GM12892 (cell line): ENCODE measurements at regions not wholly inside any gene's neighbourhood (a gene's known extent, or its start where the extent isn't known, plus 50 kb on each side); places are given as distances from the start of the nearest gene placed in this dataset.

ENCODE experiments used
- DNase-seq: peaks from one replicate; pipeline ENCODE4 v3.0.0; 2011; ENCODE audit not compliant: insufficient read length
- FAIRE-seq: peaks from 2 replicates; lab custom pipeline; 2011; peaks lifted over from hg19 to GRCh38; lab: Jason Lieb, UNC
- POLR2A ChIP-seq: IDR thresholded peaks from 2 replicates; pipeline ENCODE4 v1.6.1; 2011; ENCODE audit warnings: low read depth, low read length, control low read depth
- POLR2AphosphoS5 ChIP-seq: IDR thresholded peaks from 2 replicates; pipeline ENCODE4 v1.6.1; 2011; ENCODE audit warnings: low read depth, low read length, control low read depth
- TAF1 ChIP-seq: IDR thresholded peaks from 2 replicates; pipeline ENCODE4 v1.6.1; 2011; ENCODE audit warnings: low read depth, mild to moderate bottlenecking, control low read depth, low read length, borderline replicate concordance

DNA sequence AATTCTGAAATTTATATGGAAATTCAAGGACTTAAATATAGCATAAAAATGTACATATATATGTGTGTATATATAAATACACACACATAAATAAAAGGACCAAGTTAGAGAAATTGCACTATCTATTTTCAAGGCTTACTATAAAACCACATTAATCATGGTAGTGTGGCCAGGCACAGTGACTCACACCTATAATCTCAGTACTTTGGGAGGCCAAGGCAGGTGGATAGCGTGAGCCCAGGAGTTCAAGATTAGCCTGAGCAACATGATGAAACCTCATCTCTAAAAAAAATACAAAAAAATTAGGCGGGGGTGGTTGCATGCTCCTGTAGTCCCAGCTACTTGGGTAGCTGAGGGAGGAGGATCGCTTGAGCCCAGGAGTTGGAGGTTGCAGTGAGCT lies 171.4 kb upstream of the GORAB start:
- DNase-seq: no peak
- TF ChIP-seq TAF1: no peak
- no peak for TF ChIP-seq POLR2AphosphoS5
- no peak for TF ChIP-seq POLR2A
- no peak for FAIRE-seq

DNA sequence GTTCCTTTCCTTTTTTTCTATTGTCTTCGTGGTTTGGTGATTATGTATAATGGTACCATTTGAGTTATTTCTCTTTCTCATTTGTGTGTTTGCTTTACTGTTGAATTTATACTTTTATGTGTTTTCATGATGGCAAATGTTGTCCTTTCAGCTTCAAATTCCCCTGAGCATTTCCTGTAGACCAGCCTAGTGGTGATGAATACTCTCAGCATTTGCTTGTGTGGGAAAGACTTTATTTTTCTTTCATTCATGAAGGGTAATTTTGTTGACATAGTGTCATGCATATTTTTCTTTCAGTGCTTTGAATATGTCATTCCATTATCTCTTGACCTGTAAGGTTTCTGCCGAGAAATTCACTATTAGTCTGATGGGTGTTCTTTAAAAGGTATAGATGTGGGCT lies 166.6 kb upstream of the GORAB start:
- TF ChIP-seq TAF1 (no peak), POLR2AphosphoS5 (no peak), POLR2A (no peak)
- no peak for DNase-seq
- FAIRE-seq: no peak

DNA sequence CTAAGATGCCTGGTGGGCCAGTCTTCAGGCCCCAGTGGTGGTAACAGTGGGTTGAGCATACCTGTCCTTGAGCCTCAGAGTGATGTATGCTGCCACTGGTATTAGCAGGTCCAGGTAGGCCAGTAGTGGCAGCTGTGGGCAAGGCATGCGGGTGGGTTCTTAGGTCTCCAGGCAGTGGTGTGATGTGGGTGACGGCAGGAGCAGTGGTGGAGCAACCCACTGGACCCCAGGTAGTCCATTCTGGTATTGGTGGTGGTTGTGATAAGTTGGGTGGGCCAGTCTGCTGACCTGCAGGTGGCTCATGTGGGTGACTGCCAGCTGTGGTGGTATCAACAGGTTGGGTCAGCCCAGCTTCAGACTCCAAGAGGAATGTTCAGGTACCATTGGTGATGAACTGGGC lies 165.0 kb upstream of the GORAB start:
- DNase-seq (no peak), FAIRE-seq (no peak)
- TF ChIP-seq POLR2AphosphoS5 (no peak), POLR2A (no peak), TAF1 (no peak)

- no peak for TF ChIP-seq POLR2AphosphoS5
- no peak for TF ChIP-seq POLR2A
- TF ChIP-seq TAF1: no peak
- FAIRE-seq (no peak), DNase-seq (no peak)
Observed at GRCh38 chr1:170367615-170368014, 164.4 kb upstream of the GORAB start.

GRCh38 chr1:170369000-170369399 lies 163.0 kb upstream of the GORAB start:
- TF ChIP-seq POLR2AphosphoS5: no peak
- DNase-seq (no peak), FAIRE-seq (no peak)

DNA sequence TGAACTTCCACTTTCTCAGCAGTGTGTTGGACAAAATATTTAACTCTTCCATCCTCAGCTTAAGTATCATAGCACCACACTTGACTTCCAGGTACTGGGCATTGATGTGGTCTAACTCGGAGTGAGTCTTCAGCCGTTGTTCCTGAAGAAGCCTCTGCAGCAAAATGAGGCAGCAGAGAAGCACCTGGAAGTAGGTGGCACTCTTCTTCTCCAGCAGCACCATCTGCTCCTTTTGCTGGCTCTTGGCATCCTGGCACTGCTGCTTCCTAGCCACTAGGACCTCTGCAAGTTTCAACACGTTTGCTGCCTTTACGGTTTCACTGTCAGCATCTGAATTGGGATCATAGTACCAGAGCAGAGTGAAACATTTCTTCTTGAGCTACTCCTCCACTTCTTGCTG lies 162.5 kb upstream of the GORAB start:
- no peak for DNase-seq

GRCh38 chr1:170370087-170370486 lies 161.9 kb upstream of the GORAB start:
- TF ChIP-seq POLR2A (no peak), TAF1 (no peak), POLR2AphosphoS5 (no peak)
- no peak for FAIRE-seq
- DNase-seq: no peak

More for the DNA sequence above, 162.5 kb upstream of the GORAB start:
- FAIRE-seq: no peak
- TF ChIP-seq TAF1 (no peak), POLR2AphosphoS5 (no peak), POLR2A (no peak)

- TF ChIP-seq POLR2A: no peak
- no peak for DNase-seq
- no peak for FAIRE-seq
Observed at GRCh38 chr1:170375082-170375723, 156.8 kb upstream of the GORAB start.

GRCh38 chr1:170376801-170377385 lies 155.1 kb upstream of the GORAB start:
- DNase-seq: no peak
- FAIRE-seq: no peak
- TF ChIP-seq POLR2A: no peak

- FAIRE-seq (no peak), DNase-seq (no peak)
- no peak for TF ChIP-seq TAF1
- no peak for TF ChIP-seq POLR2A
- no peak for TF ChIP-seq POLR2AphosphoS5
Observed at GRCh38 chr1:170377440-170377839, 154.5 kb upstream of the GORAB start.

GRCh38 chr1:170377896-170378634 lies 153.9 kb upstream of the GORAB start:
- DNase-seq (no peak), FAIRE-seq (no peak)
- TF ChIP-seq POLR2A (no peak), POLR2AphosphoS5 (no peak), TAF1 (no peak)

DNA sequence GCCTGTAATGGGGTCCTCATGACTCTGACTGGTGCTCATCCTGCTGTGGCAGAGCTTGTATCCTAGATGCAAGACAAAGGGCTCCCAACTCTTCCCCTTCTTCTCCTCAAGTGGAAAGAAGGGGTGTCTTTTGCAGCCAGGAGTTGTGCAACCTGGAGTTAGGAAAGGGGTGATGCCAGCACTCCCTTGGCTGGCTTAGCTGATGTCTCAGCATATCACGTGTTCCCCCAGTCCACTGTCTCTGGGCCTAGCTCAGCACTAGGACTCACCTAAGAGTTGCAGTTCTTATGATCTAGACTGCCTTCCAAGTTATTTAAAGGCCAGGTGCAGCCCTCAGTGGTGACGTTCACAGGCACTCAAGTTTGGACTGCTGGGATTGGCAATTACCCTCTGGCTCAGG lies 146.2 kb upstream of the GORAB start:
- DNase-seq (no peak), FAIRE-seq (no peak)

More for the DNA sequence above, 146.2 kb upstream of the GORAB start:
- TF ChIP-seq POLR2AphosphoS5 (no peak), POLR2A (no peak), TAF1 (no peak)
